Trophoblast cell (in vitro differentiated cells and primary cell): ENCODE measurements at regions not wholly inside any gene's neighbourhood (a gene's known extent, or its start where the extent isn't known, plus 50 kb on each side); places are given as distances from the start of the nearest gene placed in this dataset.

ENCODE experiments used
- DNase-seq, 2 donors: peaks; one replicate each; pipeline ENCODE4 v3.0.0-alpha.2; 2016
- H2AFZ ChIP-seq: 2 replicates; pipeline ENCODE4 v1.6.1; 2013; ENCODE audit warnings: low read length, moderate library complexity, mild to moderate bottlenecking; ENCODE audit not compliant: insufficient read depth, poor library complexity
- H2AK5ac ChIP-seq: 2 replicates; pipeline ENCODE4 v1.6.1; 2013; ENCODE audit warnings: mild to moderate bottlenecking, low read length
- H2BK120ac ChIP-seq: 2 replicates; pipeline ENCODE4 v1.6.1; 2013; ENCODE audit warnings: low read length, mild to moderate bottlenecking, moderate library complexity; ENCODE audit not compliant: insufficient read depth, poor library complexity
- H2BK12ac ChIP-seq: 2 replicates; pipeline ENCODE4 v1.6.1; 2013; ENCODE audit warnings: mild to moderate bottlenecking, low read length, moderate library complexity
- H2BK5ac ChIP-seq: 2 replicates; pipeline ENCODE4 v1.6.1; 2013; ENCODE audit warnings: low read length, low read depth, moderate library complexity, mild to moderate bottlenecking; ENCODE audit not compliant: poor library complexity
- H3K14ac ChIP-seq: 2 replicates; pipeline ENCODE4 v1.6.1; 2013; ENCODE audit warnings: mild to moderate bottlenecking, low read length
- H3K18ac ChIP-seq: 2 replicates; pipeline ENCODE4 v1.6.1; 2013; ENCODE audit warnings: mild to moderate bottlenecking, low read length
- H3K23ac ChIP-seq: 2 replicates; pipeline ENCODE4 v1.6.1; 2013; ENCODE audit warnings: low read length
- H3K27ac ChIP-seq: 2 replicates; pipeline ENCODE4 v1.5.1; 2013; ENCODE audit warnings: low read depth, mild to moderate bottlenecking, inconsistent platforms, low read length, moderate library complexity
- H3K27me3 ChIP-seq: 2 replicates; pipeline ENCODE4 v1.6.1; 2013; ENCODE audit warnings: inconsistent platforms, mild to moderate bottlenecking, low read length, moderate library complexity; ENCODE audit not compliant: insufficient read depth
- H3K36me3 ChIP-seq, 2 experiments: 1 replicate in 1 of 2; 2 replicates in 1 of 2; pipeline ENCODE4 v1.6.1; 2013; ENCODE audit warnings: low read length in 2 of 2, mild to moderate bottlenecking in 2 of 2, moderate library complexity in 1 of 2; ENCODE audit not compliant: insufficient read depth in 2 of 2, control insufficient read depth in 1 of 2
- H3K4ac ChIP-seq: 2 replicates; pipeline ENCODE4 v1.6.1; 2013; ENCODE audit warnings: low read depth, mild to moderate bottlenecking, low read length, moderate library complexity
- H3K4me1 ChIP-seq, 2 experiments: 1 replicate in 1 of 2; 2 replicates in 1 of 2; pipeline ENCODE4 v1.6.1; 2013; ENCODE audit warnings: low read length in 2 of 2, mild to moderate bottlenecking in 2 of 2, moderate library complexity in 1 of 2; ENCODE audit not compliant: insufficient read depth in 2 of 2, control insufficient read depth in 1 of 2
- H3K4me2 ChIP-seq: 2 replicates; pipeline ENCODE4 v1.6.1; 2013; ENCODE audit warnings: inconsistent platforms, mild to moderate bottlenecking, low read length, moderate library complexity
- H3K4me3 ChIP-seq: 2 replicates; pipeline ENCODE4 v1.5.1; 2013; ENCODE audit warnings: mild to moderate bottlenecking, low read depth, low read length, inconsistent platforms
- H3K79me1 ChIP-seq: one replicate; pipeline ENCODE4 v1.6.1; 2013; ENCODE audit warnings: low read length
- H3K79me2 ChIP-seq: 2 replicates; pipeline ENCODE4 v1.6.1; 2013; ENCODE audit warnings: low read length, mild to moderate bottlenecking; ENCODE audit not compliant: control insufficient read depth, insufficient read depth, poor library complexity
- H3K9ac ChIP-seq: 2 replicates; pipeline ENCODE4 v1.6.1; 2013; ENCODE audit warnings: mild to moderate bottlenecking, low read length
- H3K9me3 ChIP-seq: 2 replicates; pipeline ENCODE4 v1.6.1; 2013; ENCODE audit warnings: low read depth, mild to moderate bottlenecking, control low read depth, inconsistent platforms, low read length; ENCODE audit not compliant: insufficient read depth
- H4K12ac ChIP-seq: 2 replicates; pipeline ENCODE4 v1.6.1; 2013; ENCODE audit warnings: low read depth, mild to moderate bottlenecking, low read length, moderate library complexity
- H4K8ac ChIP-seq: 2 replicates; pipeline ENCODE4 v1.6.1; 2013; ENCODE audit warnings: low read depth, mild to moderate bottlenecking, low read length, moderate library complexity
- H4K91ac ChIP-seq: one replicate; pipeline ENCODE4 v1.6.1; 2013; ENCODE audit warnings: low read depth, mild to moderate bottlenecking, low read length, moderate library complexity
- WGBS: extraction: QIAGEN DNeasy Blood & Tissue Kit; methylation state at CpG from one replicate; pipeline ENCODE4 v1.1.7; 2013; ENCODE audit warnings: missing lambda C conversion rate; ENCODE audit not compliant: insufficient read length, insufficient coverage; ENCODE audit errors: extremely low coverage; 5-methylcytosine and 5-hydroxymethylcytosine counted together

DNA sequence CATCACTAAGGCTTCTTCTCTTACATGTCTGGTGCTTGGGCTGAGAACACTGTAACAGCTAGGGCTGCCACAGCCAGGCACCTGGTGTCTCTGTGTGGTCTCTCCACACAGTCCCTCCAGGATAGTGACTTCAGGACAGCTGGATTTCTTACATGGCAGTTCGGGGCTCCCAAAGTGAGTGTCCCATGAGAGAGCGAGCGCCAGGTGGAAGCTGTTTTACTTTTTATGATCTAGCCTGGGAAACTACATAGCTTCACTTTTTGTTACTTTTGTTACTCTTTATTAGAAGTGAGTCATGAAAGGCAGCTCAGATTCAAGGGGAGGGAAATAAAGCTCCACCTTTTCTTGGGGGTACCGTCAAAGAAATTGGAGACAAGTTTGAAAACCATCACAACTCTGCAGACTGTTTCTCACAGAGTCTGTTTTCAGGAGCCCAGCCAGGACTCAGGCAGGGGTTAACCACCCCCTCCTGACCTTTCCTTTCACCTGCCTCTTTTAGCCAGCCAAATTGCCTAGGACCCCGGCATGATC is 373.0 kb downstream of the MID1IP1 start:
- no peaks in the 10 kb centered on the region for H3K36me3 ChIP-seq
- no peaks in the 10 kb centered on the region for H3K79me1 ChIP-seq
- DNase-seq, result no peak
- no peak overlapping the region for H2BK5ac ChIP-seq
- H3K9me3 ChIP-seq, result no peaks in the 10 kb centered on the region
- no peak overlapping the region for H2AK5ac ChIP-seq
- no CpG with 5 or more reads among the region's 5 CpGs for WGBS
- no peak overlapping the region for H4K91ac ChIP-seq
- H3K79me2 ChIP-seq, result no peaks in the 10 kb centered on the region
- no peak overlapping the region for H3K9ac ChIP-seq
- no peak overlapping the region for H3K4me3 ChIP-seq
- no peak overlapping the region for H3K23ac ChIP-seq
- H3K27ac ChIP-seq, result no peak overlapping the region
- no peaks in the 10 kb centered on the region for H3K4me1 ChIP-seq
- H3K18ac ChIP-seq, result no peak overlapping the region
- no peak overlapping the region for H3K14ac ChIP-seq
- H3K4ac ChIP-seq, result no peak overlapping the region
- no peak overlapping the region for H4K12ac ChIP-seq
- H3K4me2 ChIP-seq, result no peak overlapping the region
- no peaks in the 10 kb centered on the region for H3K27me3 ChIP-seq
- no peak overlapping the region for H2AFZ ChIP-seq
- H2BK120ac ChIP-seq, result no peak overlapping the region
- no peak overlapping the region for H4K8ac ChIP-seq
- H2BK12ac ChIP-seq, result no peak overlapping the region

DNA sequence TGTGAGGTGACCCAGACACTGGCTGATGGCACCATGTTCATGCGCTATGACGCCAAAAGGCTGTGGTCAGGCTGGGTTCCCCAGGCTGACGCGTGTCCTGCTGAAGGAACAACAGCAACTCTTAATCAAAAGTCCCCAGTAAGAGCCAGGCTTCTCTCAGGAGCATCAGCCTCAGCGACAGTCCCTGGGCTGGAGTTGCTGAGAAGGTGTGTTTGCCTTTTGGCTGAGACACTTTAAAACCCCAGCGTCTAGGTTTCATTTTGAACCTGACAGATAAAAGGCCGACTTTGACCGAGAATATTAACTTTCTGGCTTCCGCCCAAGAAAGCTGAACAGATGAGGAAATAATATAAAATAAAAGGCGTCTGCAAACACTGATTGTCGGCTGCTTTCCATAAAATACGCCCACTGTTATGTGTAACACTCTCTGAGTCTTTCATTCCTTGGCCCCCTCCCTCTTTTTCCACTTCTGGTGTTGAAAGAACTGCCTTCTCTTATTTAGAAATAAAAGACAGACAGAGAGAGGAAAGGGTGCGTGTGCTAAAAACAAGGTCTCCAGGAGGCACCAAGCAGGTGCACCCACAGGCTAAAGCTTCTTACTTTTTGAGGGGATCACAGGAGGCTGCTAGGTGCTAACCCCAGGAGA is 373.6 kb downstream of the MID1IP1 start:
- Histone ChIP-seq H3K4me3 (no peak overlapping the region), H3K9me3 (no peaks in the 10 kb centered on the region), H3K36me3 (no peaks in the 10 kb centered on the region), H3K18ac (no peak overlapping the region), H3K79me2 (no peaks in the 10 kb centered on the region), H3K4me1 (no peaks in the 10 kb centered on the region), H4K8ac (no peak overlapping the region), H3K14ac (no peak overlapping the region), H3K23ac (no peak overlapping the region), H2AFZ (no peak overlapping the region), H2BK12ac (no peak overlapping the region), H3K27ac (no peak overlapping the region), H3K27me3 (no peaks in the 10 kb centered on the region), H2BK5ac (no peak overlapping the region), H3K9ac (no peak overlapping the region), H2AK5ac (no peak overlapping the region), H4K12ac (no peak overlapping the region), H3K4me2 (no peak overlapping the region), H4K91ac (no peak overlapping the region), H3K79me1 (no peaks in the 10 kb centered on the region), H2BK120ac (no peak overlapping the region), H3K4ac (no peak overlapping the region)
- no CpG with 5 or more reads among the region's 13 CpGs for WGBS
- no peak for DNase-seq

DNA sequence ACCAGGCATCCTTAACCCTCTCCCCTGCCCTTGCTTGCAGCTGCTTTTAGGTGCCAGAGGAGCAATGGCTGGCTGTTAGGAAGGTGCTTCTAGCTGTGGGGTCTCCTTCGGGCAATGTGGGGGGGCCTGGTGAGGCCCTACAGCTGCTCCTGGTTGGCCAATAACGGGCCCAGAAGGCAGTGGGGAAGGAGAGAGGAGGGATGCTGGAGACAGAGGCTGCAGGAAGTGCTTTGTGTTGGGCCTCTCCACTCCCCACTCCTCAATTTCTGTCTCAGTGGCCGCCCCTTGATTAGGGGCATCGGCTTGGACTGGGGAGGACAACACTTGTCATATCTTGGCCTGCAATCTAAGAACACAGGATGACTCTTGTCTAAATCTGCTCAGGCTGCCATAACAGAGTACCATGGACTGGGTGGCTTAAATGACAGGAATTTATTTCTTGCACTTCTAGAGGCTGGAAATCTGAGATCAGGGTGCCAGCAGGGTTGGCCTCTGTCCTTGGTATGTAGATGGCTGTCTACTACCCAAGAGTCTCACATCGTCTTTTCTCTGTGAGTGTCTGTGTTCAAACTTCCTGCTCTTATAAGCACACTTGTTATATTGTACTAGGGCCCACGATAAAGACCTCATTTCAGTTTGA is 374.3 kb downstream of the MID1IP1 start:
- H2BK5ac ChIP-seq, result no peak overlapping the region
- peak; percentile 67 to 80 for DNase-seq
- no peak overlapping the region for H2AK5ac ChIP-seq
- H4K91ac ChIP-seq, result no peak overlapping the region
- H3K4me1 ChIP-seq, result no peaks in the 10 kb centered on the region
- no peak overlapping the region for H4K12ac ChIP-seq
- no peak overlapping the region for H3K23ac ChIP-seq
- no peak overlapping the region for H2AFZ ChIP-seq
- no peaks in the 10 kb centered on the region for H3K9me3 ChIP-seq
- no peak overlapping the region for H3K18ac ChIP-seq
- no peak overlapping the region for H4K8ac ChIP-seq
- no peak overlapping the region for H3K27ac ChIP-seq
- no peak overlapping the region for H2BK120ac ChIP-seq
- H3K4me3 ChIP-seq, result no peak overlapping the region
- H3K4me2 ChIP-seq, result no peak overlapping the region
- H3K9ac ChIP-seq, result no peak overlapping the region
- no peaks in the 10 kb centered on the region for H3K79me1 ChIP-seq
- no peaks in the 10 kb centered on the region for H3K36me3 ChIP-seq
- no peaks in the 10 kb centered on the region for H3K27me3 ChIP-seq
- WGBS, result no CpG with 5 or more reads among the region's 6 CpGs
- no peak overlapping the region for H3K4ac ChIP-seq
- H2BK12ac ChIP-seq, result no peak overlapping the region
- H3K14ac ChIP-seq, result no peak overlapping the region
- H3K79me2 ChIP-seq, result no peaks in the 10 kb centered on the region

DNA sequence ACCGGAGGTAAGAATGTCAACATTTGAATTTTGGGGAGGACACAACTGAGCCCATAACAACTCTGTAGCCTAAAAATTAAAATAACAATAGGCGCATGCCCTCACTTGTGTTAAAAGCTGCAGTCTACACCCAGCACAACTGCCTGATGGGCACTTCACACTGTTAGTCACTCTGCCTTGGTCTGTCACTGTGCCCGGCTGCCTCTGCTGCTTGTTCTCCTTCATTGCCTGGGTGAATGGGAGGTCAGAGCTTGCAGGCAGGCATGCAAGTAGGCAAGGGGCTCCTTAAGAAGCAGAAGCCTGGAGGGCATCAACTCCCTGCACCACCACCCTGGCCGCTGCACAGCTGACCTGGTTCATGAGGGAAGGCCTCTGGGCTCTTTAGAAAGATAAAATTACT is 374.8 kb downstream of the MID1IP1 start:
- Histone ChIP-seq H3K27me3 (no peaks in the 10 kb centered on the region), H2BK5ac (no peak overlapping the region), H2AFZ (no peak overlapping the region), H3K27ac (no peak overlapping the region), H2BK12ac (no peak overlapping the region), H3K4ac (no peak overlapping the region), H3K9ac (no peak overlapping the region), H3K4me2 (no peak overlapping the region), H3K36me3 (no peaks in the 10 kb centered on the region), H3K4me1 (no peaks in the 10 kb centered on the region), H2BK120ac (no peak overlapping the region), H3K23ac (no peak overlapping the region), H4K12ac (no peak overlapping the region), H3K79me1 (no peaks in the 10 kb centered on the region), H2AK5ac (no peak overlapping the region), H3K18ac (no peak overlapping the region), H3K79me2 (no peaks in the 10 kb centered on the region), H4K91ac (no peak overlapping the region), H3K9me3 (no peaks in the 10 kb centered on the region), H3K14ac (no peak overlapping the region), H3K4me3 (no peak overlapping the region), H4K8ac (no peak overlapping the region)
- DNase-seq, result peak in 1 of 2 donors; percentile 26
- no CpG with 5 or more reads among the region's 4 CpGs for WGBS
